H9 (cell line): ENCODE measurements at regions not wholly inside any gene's neighbourhood (a gene's known extent, or its start where the extent isn't known, plus 50 kb on each side); places are given as distances from the start of the nearest gene placed in this dataset.

Source experiments
- DNase-seq: peaks from one replicate; pipeline ENCODE4 v3.0.0-alpha.2; 2017
- H2AFZ ChIP-seq: one replicate; pipeline ENCODE4 v1.6.1; 2013; ENCODE audit warnings: mild to moderate bottlenecking, low read length, control low read depth, moderate library complexity
- H2AK5ac ChIP-seq: 2 replicates; pipeline ENCODE4 v1.6.1; 2013; ENCODE audit warnings: low read length, control low read depth, mixed read lengths; ENCODE audit not compliant: insufficient read length
- H2BK120ac ChIP-seq: one replicate; pipeline ENCODE4 v1.6.1; 2013; ENCODE audit warnings: low read depth, mild to moderate bottlenecking, low read length, control low read depth, inconsistent platforms; ENCODE audit not compliant: poor library complexity, severe bottlenecking
- H2BK12ac ChIP-seq: 2 replicates; pipeline ENCODE4 v1.6.1; 2013; ENCODE audit warnings: low read length, control low read depth, mixed read lengths, low read depth; ENCODE audit not compliant: insufficient read length
- H2BK15ac ChIP-seq: 2 replicates; pipeline ENCODE4 v1.6.1; 2013; ENCODE audit warnings: low read depth, low read length, control low read depth
- H2BK20ac ChIP-seq: one replicate; pipeline ENCODE4 v1.6.1; 2013; ENCODE audit warnings: low read depth, mild to moderate bottlenecking, low read length, control low read depth, inconsistent platforms; ENCODE audit not compliant: poor library complexity, severe bottlenecking
- H2BK5ac ChIP-seq: 2 replicates; pipeline ENCODE4 v1.6.1; 2013; ENCODE audit warnings: low read length, control low read depth, mixed read lengths; ENCODE audit not compliant: insufficient read length
- H3K14ac ChIP-seq: 2 replicates; pipeline ENCODE4 v1.6.1; 2013; ENCODE audit warnings: low read length, control low read depth; ENCODE audit not compliant: insufficient read depth
- H3K18ac ChIP-seq: 2 replicates; pipeline ENCODE4 v1.6.1; 2013; ENCODE audit warnings: low read depth, mild to moderate bottlenecking, mixed read lengths, low read length, control low read depth; ENCODE audit not compliant: insufficient read length
- H3K23ac ChIP-seq: 2 replicates; pipeline ENCODE4 v1.6.1; 2013; ENCODE audit warnings: low read length, control low read depth, mixed read lengths, low read depth; ENCODE audit not compliant: insufficient read length
- H3K23me2 ChIP-seq: 2 replicates; pipeline ENCODE4 v1.6.1; 2013; ENCODE audit warnings: low read depth, mild to moderate bottlenecking, mixed read lengths, low read length, control low read depth; ENCODE audit not compliant: insufficient read length, poor library complexity, severe bottlenecking
- H3K27ac ChIP-seq: 2 replicates; pipeline ENCODE4 v1.5.1; 2013; ENCODE audit warnings: low read length, control low read depth, mixed read lengths, low read depth; ENCODE audit not compliant: insufficient read length
- H3K27me3 ChIP-seq: 2 replicates; pipeline ENCODE4 v1.6.1; 2013; ENCODE audit warnings: low read length, control low read depth, inconsistent platforms; ENCODE audit not compliant: insufficient read depth
- H3K4ac ChIP-seq: 2 replicates; pipeline ENCODE4 v1.6.1; 2013; ENCODE audit warnings: low read depth, mild to moderate bottlenecking, control low read depth, inconsistent platforms, low read length, moderate library complexity
- H3K4me1 ChIP-seq: 2 replicates; pipeline ENCODE4 v1.6.1; 2013; ENCODE audit warnings: low read length, control low read depth, inconsistent platforms; ENCODE audit not compliant: insufficient read depth
- H3K4me2 ChIP-seq: 2 replicates; pipeline ENCODE4 v1.6.1; 2013; ENCODE audit warnings: low read length, control low read depth, mixed read lengths; ENCODE audit not compliant: insufficient read length, insufficient read depth
- H3K56ac ChIP-seq: 2 replicates; pipeline ENCODE4 v1.6.1; 2013; ENCODE audit warnings: low read depth, mild to moderate bottlenecking, mixed read lengths, low read length, control low read depth; ENCODE audit not compliant: insufficient read length
- H3K79me1 ChIP-seq: 2 replicates; pipeline ENCODE4 v1.6.1; 2013; ENCODE audit warnings: low read depth, mild to moderate bottlenecking, moderate library complexity, low read length, control low read depth, inconsistent platforms; ENCODE audit not compliant: insufficient read depth, poor library complexity, severe bottlenecking
- H3K79me2 ChIP-seq: 2 replicates; pipeline ENCODE4 v1.6.1; 2013; ENCODE audit warnings: low read length, control low read depth, inconsistent platforms; ENCODE audit not compliant: insufficient read depth
- H3K9ac ChIP-seq: 2 replicates; pipeline ENCODE4 v1.6.1; 2013; ENCODE audit warnings: low read length, control low read depth, mixed read lengths; ENCODE audit not compliant: insufficient read length; ENCODE audit errors: extremely low read depth
- H3K9me3 ChIP-seq: one replicate; pipeline ENCODE4 v1.6.1; 2013; ENCODE audit warnings: low read depth, low read length, inconsistent platforms; ENCODE audit not compliant: control insufficient read depth
- H3T11ph ChIP-seq: one replicate; pipeline ENCODE4 v1.6.1; 2013; ENCODE audit warnings: mild to moderate bottlenecking, low read length, control low read depth, inconsistent platforms
- H4K20me1 ChIP-seq: one replicate; pipeline ENCODE4 v1.6.1; 2013; ENCODE audit not compliant: control insufficient read depth, insufficient read length, insufficient read depth
- H4K5ac ChIP-seq: 2 replicates; pipeline ENCODE4 v1.6.1; 2013; ENCODE audit warnings: low read depth, mild to moderate bottlenecking, mixed read lengths, low read length, control low read depth; ENCODE audit not compliant: insufficient read length
- H4K8ac ChIP-seq: replicated peaks from 2 replicates; pipeline ENCODE4 v1.6.1; 2013; ENCODE audit warnings: low read length, control low read depth, mixed read lengths, low read depth; ENCODE audit not compliant: insufficient read length
- H4K91ac ChIP-seq: 2 replicates; pipeline ENCODE4 v1.6.1; 2013; ENCODE audit warnings: low read depth, mild to moderate bottlenecking, moderate library complexity, mixed read lengths, low read length, control low read depth; ENCODE audit not compliant: insufficient read length
- H3K27ac Mint-ChIP-seq, 3 experiments: 2 replicates in 2 of 3; 3 replicates in 1 of 3; pipeline ENCODE4 v1.8.0; 2020 to 2021; ENCODE audit warnings: mixed read lengths in 3 of 3, mild to moderate bottlenecking in 1 of 3, moderate library complexity in 1 of 3
- H3K27me3 Mint-ChIP-seq: 2 replicates; pipeline ENCODE4 v1.8.0; 2021; ENCODE audit warnings: low read depth, mild to moderate bottlenecking, moderate library complexity, mixed read lengths
- H3K36me3 Mint-ChIP-seq, 3 experiments: 2 replicates in 2 of 3; 3 replicates in 1 of 3; pipeline ENCODE4 v1.8.0; 2020 to 2021; ENCODE audit warnings: low read depth in 3 of 3, mixed read lengths in 3 of 3; ENCODE audit not compliant: insufficient read depth in 1 of 3
- H3K4me1 Mint-ChIP-seq, 2 experiments: 2 replicates each; pipeline ENCODE4 v1.8.0; 2020; ENCODE audit warnings: mixed read lengths in 2 of 2
- H3K4me3 Mint-ChIP-seq, 2 experiments: 2 replicates in 1 of 2; 3 replicates in 1 of 2; pipeline ENCODE4 v1.8.0; 2020 to 2021; ENCODE audit warnings: mild to moderate bottlenecking in 2 of 2, mixed read lengths in 2 of 2, moderate library complexity in 1 of 2
- H3K9me3 Mint-ChIP-seq, 2 experiments: 2 replicates in 1 of 2; 3 replicates in 1 of 2; pipeline ENCODE4 v1.8.0; 2020; ENCODE audit warnings: mild to moderate bottlenecking in 2 of 2, mixed read lengths in 2 of 2, moderate library complexity in 1 of 2
- CTCF ChIP-seq: fragments of 200-600 bp; sonication (generic); conservative IDR thresholded peaks from 3 replicates; pipeline ENCODE4 v1.8.0; 2021; ENCODE audit warnings: antibody characterized with exemption, mild to moderate bottlenecking
- WGBS: extraction: QIAGEN DNeasy Blood & Tissue Kit; methylation state at CpG from one replicate; pipeline ENCODE4 v1.1.7; 2013; ENCODE audit warnings: missing lambda C conversion rate, low lambda C conversion rate, mixed read lengths; ENCODE audit not compliant: insufficient read length; ENCODE audit errors: extremely low coverage; 5-methylcytosine and 5-hydroxymethylcytosine counted together

DNA sequence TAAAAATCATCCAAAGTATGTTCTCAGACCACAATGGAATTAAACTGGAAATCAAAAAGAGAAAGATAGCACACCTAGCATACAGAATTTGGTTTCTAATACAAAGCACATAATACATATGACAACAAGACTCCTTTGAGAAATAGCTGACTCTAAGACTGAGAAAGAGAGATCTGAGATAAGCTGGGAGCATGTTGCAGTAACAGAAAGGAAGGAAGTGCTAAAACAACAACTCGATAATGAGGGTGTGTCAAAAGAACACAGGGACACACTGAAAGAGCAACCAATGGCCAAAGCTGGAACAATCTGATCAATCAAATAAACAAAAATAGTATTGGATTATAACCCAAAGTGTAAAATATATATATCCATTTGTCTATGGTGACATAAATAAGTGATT, 586.6 kb downstream of the C4orf33 start:
- no CpG with 5 or more reads among the region's 1 CpG for WGBS
- Histone ChIP-seq H3K4me1 (no peaks in the 10 kb centered on the region), H4K20me1 (no peaks in the 10 kb centered on the region), H2AFZ (no peak overlapping the region), H2BK20ac (no peak overlapping the region), H3K4ac (no peak overlapping the region), H3K23me2 (no peaks in the 10 kb centered on the region), H3K9me3 (no peaks in the 10 kb centered on the region), H3K18ac (no peak overlapping the region), H2BK12ac (no peak overlapping the region), H4K91ac (no peak overlapping the region), H4K8ac (no peak overlapping the region), H3K14ac (no peak overlapping the region), H3K27me3 (no peaks in the 10 kb centered on the region), H3T11ph (no peak overlapping the region), H3K79me2 (no peaks in the 10 kb centered on the region), H3K27ac (no peak overlapping the region), H2BK5ac (no peak overlapping the region), H3K9ac (no peak overlapping the region), H2AK5ac (no peak overlapping the region), H3K23ac (no peak overlapping the region), H4K5ac (no peak overlapping the region), H2BK120ac (no peak overlapping the region), H3K79me1 (no peaks in the 10 kb centered on the region), H2BK15ac (no peak overlapping the region), H3K56ac (no peak overlapping the region), H3K4me2 (no peak overlapping the region)
- Mint-ChIP-seq H3K27me3 (no peaks in the 10 kb centered on the region), H3K27ac (no peak overlapping the region), H3K9me3 (peaks cover 7 to 11% of the 10 kb centered on the region in 2 experiments), H3K4me3 (no peak overlapping the region), H3K4me1 (no peaks in the 10 kb centered on the region), H3K36me3 (peaks cover 6 to 7% (median 6%) of the 10 kb centered on the region in 3 experiments)
- DNase-seq: no peak
- TF ChIP-seq CTCF: no peak
